HUES64 (cell line): ENCODE measurements at regions not wholly inside any gene's neighbourhood (a gene's known extent, or its start where the extent isn't known, plus 50 kb on each side); places are given as distances from the start of the nearest gene placed in this dataset.

ENCODE experiments used
- H3K27ac ChIP-seq: 2 replicates; pipeline ENCODE4 v1.7.0; 2013; ENCODE audit warnings: low read depth, low read length, inconsistent platforms
- H3K27me3 ChIP-seq: 2 replicates; pipeline ENCODE4 v1.6.1; 2013; ENCODE audit warnings: mild to moderate bottlenecking, low read length; ENCODE audit not compliant: insufficient read depth
- H3K36me3 ChIP-seq: 2 replicates; pipeline ENCODE4 v1.6.1; 2013; ENCODE audit warnings: mild to moderate bottlenecking, low read length; ENCODE audit not compliant: insufficient read depth
- H3K4me1 ChIP-seq: 2 replicates; pipeline ENCODE4 v1.6.1; 2013; ENCODE audit warnings: mild to moderate bottlenecking, low read length, moderate library complexity; ENCODE audit not compliant: insufficient read depth
- H3K4me3 ChIP-seq: 2 replicates; pipeline ENCODE4 v1.5.1; 2013; ENCODE audit warnings: mild to moderate bottlenecking, low read length, moderate library complexity
- H3K9ac ChIP-seq: 2 replicates; pipeline ENCODE4 v1.6.1; 2013; ENCODE audit warnings: mild to moderate bottlenecking, low read depth, low read length
- H3K9me3 ChIP-seq: 2 replicates; pipeline ENCODE4 v1.6.1; 2013; ENCODE audit warnings: low read depth, low read length; ENCODE audit not compliant: insufficient read depth
- WGBS: fragments of 150-250, 120-280 bp; methylation state at CpG from one replicate; pipeline ENCODE4 v1.1.7; 2013; ENCODE audit warnings: missing lambda C conversion rate; 5-methylcytosine and 5-hydroxymethylcytosine counted together

- Histone ChIP-seq H3K36me3 (no peaks in the 10 kb centered on the region), H3K27ac (no peak overlapping the region), H3K27me3 (no peaks in the 10 kb centered on the region), H3K9ac (no peak overlapping the region), H3K9me3 (no peaks in the 10 kb centered on the region), H3K4me1 (no peaks in the 10 kb centered on the region), H3K4me3 (no peak overlapping the region)
- 97% methylated on average over 2 of the region's 2 CpGs for WGBS
These were observed 215.9 kb upstream of the AADAT start for GRCh38 chr4:170305627-170306026.

DNA sequence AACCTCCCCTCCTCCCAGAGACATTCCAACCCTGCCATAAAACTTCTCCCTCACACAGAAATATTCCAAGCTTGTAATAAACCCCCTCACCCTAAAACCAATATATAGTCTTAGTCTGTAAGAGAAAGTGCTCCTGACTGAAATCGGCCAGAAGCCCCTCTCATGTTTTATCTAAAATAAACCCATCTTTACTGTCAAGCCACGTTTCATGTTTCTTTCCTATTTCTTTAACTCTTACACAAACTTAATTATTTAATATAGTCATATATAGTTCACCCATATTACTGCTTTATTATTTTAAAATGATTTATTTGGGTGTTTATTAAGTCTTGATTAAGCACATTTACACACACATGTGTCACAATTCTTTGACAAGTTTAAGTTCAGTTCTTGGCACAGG is 191.3 kb upstream of the AADAT start:
- Histone ChIP-seq H3K27me3 (no peaks in the 10 kb centered on the region), H3K4me1 (no peaks in the 10 kb centered on the region), H3K27ac (no peak overlapping the region), H3K4me3 (no peak overlapping the region), H3K36me3 (no peaks in the 10 kb centered on the region), H3K9ac (no peak overlapping the region), H3K9me3 (peaks cover 32% of the 10 kb centered on the region)
- WGBS: 90% methylated on average over 2 of the region's 2 CpGs

GRCh38 chr4:170278460-170278859 is 188.7 kb upstream of the AADAT start:
- no peak overlapping the region for H3K4me3 ChIP-seq
- no peak overlapping the region for H3K27ac ChIP-seq
- H3K27me3 ChIP-seq: no peaks in the 10 kb centered on the region
- H3K36me3 ChIP-seq: no peaks in the 10 kb centered on the region
- H3K9ac ChIP-seq: no peak overlapping the region
- peaks cover 4% of the 10 kb centered on the region; the same call in 1 of the 2 replicates for H3K4me1 ChIP-seq
- H3K9me3 ChIP-seq: peaks cover 32% of the 10 kb centered on the region

GRCh38 chr4:170274616-170275015 is 184.9 kb upstream of the AADAT start:
- Histone ChIP-seq H3K36me3 (no peaks in the 10 kb centered on the region), H3K4me1 (peaks cover 4% of the 10 kb centered on the region; the same call in 1 of the 2 replicates), H3K9me3 (peaks cover 9% of the 10 kb centered on the region), H3K4me3 (no peak overlapping the region), H3K27me3 (no peaks in the 10 kb centered on the region), H3K9ac (no peak overlapping the region), H3K27ac (no peak overlapping the region)
- WGBS: 85% methylated on average over 4 of the region's 4 CpGs

GRCh38 chr4:170272959-170273358 is 183.2 kb upstream of the AADAT start:
- Histone ChIP-seq H3K36me3 (no peaks in the 10 kb centered on the region), H3K9me3 (peaks cover 9% of the 10 kb centered on the region), H3K27me3 (no peaks in the 10 kb centered on the region), H3K4me3 (no peak overlapping the region), H3K27ac (no peak overlapping the region), H3K4me1 (peaks cover 4% of the 10 kb centered on the region; the same call in 1 of the 2 replicates), H3K9ac (no peak overlapping the region)
- 98% methylated on average over 3 of the region's 4 CpGs for WGBS

DNA sequence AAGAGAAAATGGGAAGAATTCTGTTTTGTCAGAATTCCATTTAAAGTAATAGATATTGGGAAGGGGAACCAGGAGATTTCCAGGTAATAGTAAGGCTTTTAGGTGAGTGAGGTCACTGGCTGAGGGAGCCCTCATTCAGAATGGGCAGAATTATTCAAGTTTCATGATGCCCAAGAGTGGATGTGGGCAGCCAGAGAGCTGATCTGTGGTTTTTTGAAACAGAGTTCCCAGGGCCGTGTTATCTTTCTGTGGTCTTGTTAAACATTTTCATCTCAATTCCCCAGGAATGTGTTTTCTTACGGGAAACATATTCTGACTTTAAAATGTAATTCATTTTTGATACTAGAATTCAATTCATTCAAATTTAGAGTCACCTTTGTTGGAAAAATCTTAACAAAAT is 182.0 kb upstream of the AADAT start:
- no peaks in the 10 kb centered on the region for H3K36me3 ChIP-seq
- peaks cover 4% of the 10 kb centered on the region; the same call in 1 of the 2 replicates for H3K4me1 ChIP-seq
- H3K9me3 ChIP-seq: peaks cover 9% of the 10 kb centered on the region
- H3K4me3 ChIP-seq: no peak overlapping the region
- H3K9ac ChIP-seq: no peak overlapping the region
- whole genome bisulfite sequencing: 100% methylated on average over 1 of the region's 2 CpGs
- H3K27ac ChIP-seq: no peak overlapping the region
- no peaks in the 10 kb centered on the region for H3K27me3 ChIP-seq

GRCh38 chr4:170270628-170271027 is 180.9 kb upstream of the AADAT start:
- H3K4me1 ChIP-seq: peaks cover 4% of the 10 kb centered on the region; the same call in 1 of the 2 replicates
- H3K4me3 ChIP-seq: no peak overlapping the region
- H3K9me3 ChIP-seq: peaks cover 9% of the 10 kb centered on the region
- H3K9ac ChIP-seq: no peak overlapping the region
- no peak overlapping the region for H3K27ac ChIP-seq
- WGBS: 90% methylated on average over 2 of the region's 2 CpGs
- no peaks in the 10 kb centered on the region for H3K27me3 ChIP-seq
- no peaks in the 10 kb centered on the region for H3K36me3 ChIP-seq

DNA sequence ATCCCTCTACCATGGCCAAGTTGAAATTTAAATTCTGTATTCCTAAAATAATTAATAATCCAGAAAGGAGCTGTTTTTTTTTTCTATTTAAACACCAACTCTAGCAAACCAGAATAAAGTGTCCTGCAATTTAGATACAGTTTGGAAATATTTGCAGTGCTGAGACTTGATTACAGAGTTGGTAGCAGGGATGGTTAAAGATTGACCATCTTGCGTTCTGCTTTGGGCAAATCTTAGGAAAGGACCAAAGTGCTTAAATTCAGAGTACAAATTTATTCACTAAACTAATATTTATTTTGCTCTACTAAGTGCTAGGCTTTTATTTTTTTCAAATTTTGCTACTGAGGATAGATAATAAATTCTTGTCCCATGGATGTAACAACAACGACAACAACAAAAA is 180.2 kb upstream of the AADAT start:
- Histone ChIP-seq H3K9ac (no peak overlapping the region), H3K4me3 (no peak overlapping the region), H3K27ac (no peak overlapping the region), H3K27me3 (no peaks in the 10 kb centered on the region), H3K9me3 (peaks cover 9% of the 10 kb centered on the region), H3K36me3 (no peaks in the 10 kb centered on the region), H3K4me1 (no peaks in the 10 kb centered on the region)
- 89% methylated on average over 1 of the region's 2 CpGs for WGBS

GRCh38 chr4:170259631-170260153 is 169.9 kb upstream of the AADAT start:
- H3K9me3 ChIP-seq: no peaks in the 10 kb centered on the region
- H3K27ac ChIP-seq: no peak overlapping the region
- WGBS: 14% methylated on average over 6 of the region's 6 CpGs
- H3K27me3 ChIP-seq: no peaks in the 10 kb centered on the region
- no peak overlapping the region for H3K9ac ChIP-seq
- H3K4me1 ChIP-seq: 0 out of 2 replicates have a peak, but pooled peaks cover 3% of the 10 kb centered on the region
- no peaks in the 10 kb centered on the region for H3K36me3 ChIP-seq
- no peak overlapping the region for H3K4me3 ChIP-seq

DNA sequence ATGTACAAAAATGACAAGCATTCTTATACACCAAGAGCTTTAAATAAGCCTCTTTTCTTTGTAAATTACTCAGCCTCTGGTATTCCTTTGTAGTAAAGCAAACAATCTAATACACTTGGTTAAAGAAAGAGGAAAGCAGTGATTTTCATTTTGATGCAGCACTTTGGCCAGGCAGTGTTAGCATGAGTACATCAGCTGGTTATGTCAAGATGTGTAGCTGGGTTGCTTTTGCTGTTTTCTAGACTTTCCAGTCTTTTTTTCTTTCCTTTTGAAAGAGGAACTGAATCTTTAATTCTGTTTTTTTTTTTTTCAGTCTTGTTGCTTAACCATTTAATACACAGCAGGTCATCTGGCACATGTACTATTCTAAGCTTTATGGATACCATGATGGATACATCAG is 167.1 kb upstream of the AADAT start:
- no peaks in the 10 kb centered on the region for H3K9me3 ChIP-seq
- no peaks in the 10 kb centered on the region for H3K36me3 ChIP-seq
- H3K4me3 ChIP-seq: no peak overlapping the region
- H3K4me1 ChIP-seq: 0 out of 2 replicates have a peak, but pooled peaks cover 3% of the 10 kb centered on the region
- no peak overlapping the region for H3K27ac ChIP-seq
- H3K9ac ChIP-seq: no peak overlapping the region
- H3K27me3 ChIP-seq: no peaks in the 10 kb centered on the region

DNA sequence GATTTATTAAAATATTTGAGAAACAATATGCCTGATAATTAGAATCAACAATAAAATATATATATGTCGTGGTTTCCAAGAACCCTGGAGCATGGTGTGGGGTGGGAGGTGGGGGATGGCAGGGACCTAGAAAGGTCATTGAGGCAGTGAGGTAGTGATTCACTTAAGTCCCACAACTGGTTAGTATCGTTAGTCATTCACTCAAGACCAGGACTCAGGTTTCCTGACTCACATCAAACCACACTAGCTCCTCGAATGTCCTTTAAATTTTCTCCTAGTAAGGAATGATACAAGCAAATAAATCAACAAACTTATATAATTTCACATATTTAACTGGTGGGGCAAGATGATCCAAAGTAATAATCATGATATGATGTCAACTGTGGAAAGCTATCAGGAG is 158.8 kb upstream of the AADAT start:
- Histone ChIP-seq H3K4me1 (peaks cover 6% of the 10 kb centered on the region), H3K27ac (no peak overlapping the region), H3K36me3 (no peaks in the 10 kb centered on the region), H3K4me3 (no peak overlapping the region), H3K9ac (no peak overlapping the region), H3K27me3 (no peaks in the 10 kb centered on the region), H3K9me3 (no peaks in the 10 kb centered on the region)
- whole genome bisulfite sequencing: 100% methylated on average over 3 of the region's 3 CpGs

DNA sequence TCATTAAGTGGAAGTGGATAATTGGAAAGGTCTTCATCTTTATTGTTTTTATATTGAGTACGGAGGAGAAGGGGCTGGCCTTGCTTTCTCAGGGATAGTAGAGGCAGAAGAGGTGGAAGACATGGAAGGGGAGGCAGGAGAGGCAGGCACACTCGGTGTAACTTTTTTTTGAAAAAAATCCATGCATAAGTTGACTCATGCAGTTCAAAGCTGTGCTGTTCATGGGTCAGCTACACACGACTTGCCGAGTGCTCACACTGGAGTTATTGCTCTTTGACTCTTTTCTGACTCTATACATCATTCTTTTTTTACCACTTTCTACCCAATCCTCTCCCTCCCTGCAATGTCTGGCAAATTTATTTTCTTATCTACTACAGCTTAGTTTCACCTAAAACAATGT is 158.3 kb upstream of the AADAT start:
- H3K27me3 ChIP-seq: no peaks in the 10 kb centered on the region
- no peaks in the 10 kb centered on the region for H3K9me3 ChIP-seq
- H3K27ac ChIP-seq: no peak overlapping the region
- H3K36me3 ChIP-seq: no peaks in the 10 kb centered on the region
- no peak overlapping the region for H3K9ac ChIP-seq
- WGBS: 89% methylated on average over 4 of the region's 4 CpGs
- H3K4me3 ChIP-seq: no peak overlapping the region
- H3K4me1 ChIP-seq: peaks cover 10% of the 10 kb centered on the region
